Stimulated activated naive B cell treated with anti-CD40 and anti-IgM and Interleukin-4, amounts not matched to agents 10 μg/mL and 1 μg/mL and 100 μg/mL, for 72 hours (primary cell): ENCODE measurements at regions not wholly inside any gene's neighbourhood (a gene's known extent, or its start where the extent isn't known, plus 50 kb on each side); places are given as distances from the start of the nearest gene placed in this dataset.

Source experiments
- ATAC-seq, 2 donors: fragments of 150-1000 bp; cut with Tn5 transposase; replicated peaks; 2 replicates each; pipeline ENCODE4 v1.10.0; 2021; ENCODE audit warnings: moderate library complexity in 1 of 2
- DNase-seq: peaks from one replicate; pipeline ENCODE4 v3.0.0; 2021
- H3K27ac Mint-ChIP-seq: one replicate; pipeline ENCODE4 v1.8.0; 2022; ENCODE audit warnings: mild to moderate bottlenecking, mixed read lengths
- H3K27me3 Mint-ChIP-seq, 2 donors: one replicate each; pipeline ENCODE4 v1.8.0; 2022; ENCODE audit warnings: mixed read lengths in 2 of 2
- H3K36me3 Mint-ChIP-seq, 2 donors: one replicate each; pipeline ENCODE4 v1.8.0; 2022; ENCODE audit warnings: mixed read lengths in 2 of 2, mild to moderate bottlenecking in 1 of 2
- H3K4me1 Mint-ChIP-seq, 2 donors: one replicate each; pipeline ENCODE4 v1.8.0; 2022; ENCODE audit warnings: mixed read lengths in 2 of 2, mild to moderate bottlenecking in 1 of 2
- H3K4me3 Mint-ChIP-seq, 2 donors: one replicate each; pipeline ENCODE4 v1.8.0; 2022; ENCODE audit warnings: mild to moderate bottlenecking in 2 of 2, mixed read lengths in 2 of 2, moderate library complexity in 1 of 2
- H3K9me3 Mint-ChIP-seq, 2 donors: one replicate each; pipeline ENCODE4 v1.8.0; 2022; ENCODE audit warnings: mixed read lengths in 2 of 2, mild to moderate bottlenecking in 1 of 2

- ATAC-seq = no peak
- H3K27me3 Mint-ChIP-seq = no peaks in the 10 kb centered on the region
- H3K36me3 Mint-ChIP-seq = peaks cover 2 to 7% of the 10 kb centered on the region in 2 donors
Measured at GRCh38 chr13:40220299-40220935, 446.0 kb downstream of the FOXO1 start.

GRCh38 chr13:40221131-40221459, 445.3 kb downstream of the FOXO1 start:
- H3K27ac Mint-ChIP-seq = no peak overlapping the region
- H3K4me1 Mint-ChIP-seq = peaks cover 28 to 48% of the 10 kb centered on the region in 2 donors
- peaks cover 0 to 6% of the 10 kb centered on the region in 2 donors for H3K9me3 Mint-ChIP-seq
- DNase-seq (no peak), ATAC-seq (no peak)
- H3K4me3 Mint-ChIP-seq = no peak overlapping the region
- no peaks in the 10 kb centered on the region for H3K27me3 Mint-ChIP-seq
- H3K36me3 Mint-ChIP-seq = peaks cover 2 to 7% of the 10 kb centered on the region in 2 donors

More at GRCh38 chr13:40220299-40220935, 446.0 kb downstream of the FOXO1 start:
- Mint-ChIP-seq H3K9me3 (peaks cover 0 to 6% of the 10 kb centered on the region in 2 donors), H3K4me1 (peaks cover 32 to 55% of the 10 kb centered on the region in 2 donors), H3K27ac (no peak overlapping the region), H3K4me3 (no peak overlapping the region)
- DNase-seq = no peak

GRCh38 chr13:40221460-40222201, 444.8 kb downstream of the FOXO1 start:
- no peaks in the 10 kb centered on the region for H3K27me3 Mint-ChIP-seq
- DNase-seq = no peak
- peaks cover 23 to 43% of the 10 kb centered on the region in 2 donors for H3K4me1 Mint-ChIP-seq
- H3K9me3 Mint-ChIP-seq = peaks cover 0 to 5% of the 10 kb centered on the region in 2 donors
- H3K36me3 Mint-ChIP-seq = peaks cover 2 to 6% of the 10 kb centered on the region in 2 donors
- peak overlapping the region; percentile 72 for H3K27ac Mint-ChIP-seq
- ATAC-seq = peak; percentile 68 to 82
- no peak overlapping the region for H3K4me3 Mint-ChIP-seq

- H3K4me1 Mint-ChIP-seq = peaks cover 15 to 27% of the 10 kb centered on the region in 2 donors
- no peak overlapping the region for H3K27ac Mint-ChIP-seq
- no peaks in the 10 kb centered on the region for H3K27me3 Mint-ChIP-seq
- DNase-seq = no peak
- no peak for ATAC-seq
- H3K36me3 Mint-ChIP-seq = no peaks in the 10 kb centered on the region
- no peak overlapping the region for H3K4me3 Mint-ChIP-seq
- peaks cover 0 to 3% of the 10 kb centered on the region in 2 donors for H3K9me3 Mint-ChIP-seq
Measured at GRCh38 chr13:40223585-40223984, 442.9 kb downstream of the FOXO1 start.

GRCh38 chr13:40228496-40228895, 437.9 kb downstream of the FOXO1 start:
- Mint-ChIP-seq H3K4me1 (peaks cover 0 to 10% of the 10 kb centered on the region in 2 donors), H3K36me3 (no peaks in the 10 kb centered on the region), H3K27ac (no peak overlapping the region), H3K9me3 (peaks cover 0 to 5% of the 10 kb centered on the region in 2 donors), H3K27me3 (no peaks in the 10 kb centered on the region), H3K4me3 (no peak overlapping the region)
- DNase-seq = no peak
- ATAC-seq = no peak

GRCh38 chr13:40228990-40229389, 437.5 kb downstream of the FOXO1 start:
- ATAC-seq (no peak), DNase-seq (no peak)
- no peaks in the 10 kb centered on the region for H3K36me3 Mint-ChIP-seq
- H3K9me3 Mint-ChIP-seq = peaks cover 0 to 5% of the 10 kb centered on the region in 2 donors
- peaks cover 0 to 10% of the 10 kb centered on the region in 2 donors for H3K4me1 Mint-ChIP-seq
- H3K4me3 Mint-ChIP-seq = no peak overlapping the region
- no peaks in the 10 kb centered on the region for H3K27me3 Mint-ChIP-seq
- H3K27ac Mint-ChIP-seq = no peak overlapping the region

- ATAC-seq (no peak), DNase-seq (no peak)
- Mint-ChIP-seq H3K36me3 (no peaks in the 10 kb centered on the region), H3K27me3 (no peaks in the 10 kb centered on the region), H3K4me1 (peaks cover 0 to 10% of the 10 kb centered on the region in 2 donors), H3K27ac (no peak overlapping the region), H3K9me3 (peaks cover 0 to 5% of the 10 kb centered on the region in 2 donors), H3K4me3 (no peak overlapping the region)
Measured at GRCh38 chr13:40230833-40231266, 435.6 kb downstream of the FOXO1 start.

- H3K27me3 Mint-ChIP-seq = no peaks in the 10 kb centered on the region
- no peak overlapping the region for H3K4me3 Mint-ChIP-seq
- no peak overlapping the region for H3K27ac Mint-ChIP-seq
- H3K9me3 Mint-ChIP-seq = peaks cover 0 to 5% of the 10 kb centered on the region in 2 donors
- no peaks in the 10 kb centered on the region for H3K36me3 Mint-ChIP-seq
- no peak for DNase-seq
- peaks cover 0 to 10% of the 10 kb centered on the region in 2 donors for H3K4me1 Mint-ChIP-seq
- no peak for ATAC-seq
Measured at GRCh38 chr13:40231311-40231710, 435.1 kb downstream of the FOXO1 start.

- Mint-ChIP-seq H3K36me3 (no peaks in the 10 kb centered on the region), H3K27me3 (no peaks in the 10 kb centered on the region), H3K4me3 (peak overlapping the region in 1 of 2 donors; percentile 26), H3K27ac (no peak overlapping the region), H3K9me3 (peaks cover 0 to 5% of the 10 kb centered on the region in 2 donors), H3K4me1 (peaks cover 0 to 10% of the 10 kb centered on the region in 2 donors)
- no peak for ATAC-seq
- no peak for DNase-seq
Measured at GRCh38 chr13:40231751-40232150, 434.7 kb downstream of the FOXO1 start.

GRCh38 chr13:40232311-40233040, 434.0 kb downstream of the FOXO1 start:
- Mint-ChIP-seq H3K9me3 (peaks cover 0 to 5% of the 10 kb centered on the region in 2 donors), H3K4me3 (no peak overlapping the region), H3K4me1 (peaks cover 0 to 10% of the 10 kb centered on the region in 2 donors), H3K36me3 (no peaks in the 10 kb centered on the region), H3K27ac (no peak overlapping the region), H3K27me3 (no peaks in the 10 kb centered on the region)
- no peak for DNase-seq
- ATAC-seq = no peak

- Mint-ChIP-seq H3K4me3 (no peak overlapping the region), H3K4me1 (peaks cover 0 to 10% of the 10 kb centered on the region in 2 donors), H3K27ac (no peak overlapping the region), H3K27me3 (no peaks in the 10 kb centered on the region), H3K36me3 (no peaks in the 10 kb centered on the region), H3K9me3 (peaks cover 0 to 5% of the 10 kb centered on the region in 2 donors)
- no peak for ATAC-seq
- DNase-seq = no peak
Measured at GRCh38 chr13:40233731-40234195, 432.7 kb downstream of the FOXO1 start.

- no peak overlapping the region for H3K4me3 Mint-ChIP-seq
- DNase-seq (no peak), ATAC-seq (no peak)
- peaks cover 0 to 7% of the 10 kb centered on the region in 2 donors for H3K4me1 Mint-ChIP-seq
- H3K27me3 Mint-ChIP-seq = no peaks in the 10 kb centered on the region
- peaks cover 0 to 5% of the 10 kb centered on the region in 2 donors for H3K9me3 Mint-ChIP-seq
- H3K36me3 Mint-ChIP-seq = no peaks in the 10 kb centered on the region
- no peak overlapping the region for H3K27ac Mint-ChIP-seq
Measured at GRCh38 chr13:40235160-40235796, 431.2 kb downstream of the FOXO1 start.

GRCh38 chr13:40236566-40237168, 429.8 kb downstream of the FOXO1 start:
- H3K27me3 Mint-ChIP-seq = no peaks in the 10 kb centered on the region

GRCh38 chr13:40238761-40239160, 427.7 kb downstream of the FOXO1 start:
- Mint-ChIP-seq H3K4me1 (no peaks in the 10 kb centered on the region), H3K4me3 (no peak overlapping the region), H3K27me3 (no peaks in the 10 kb centered on the region), H3K27ac (no peak overlapping the region), H3K36me3 (no peaks in the 10 kb centered on the region), H3K9me3 (no peaks in the 10 kb centered on the region)
- ATAC-seq = no peak
- DNase-seq = no peak

More at GRCh38 chr13:40236566-40237168, 429.8 kb downstream of the FOXO1 start:
- Mint-ChIP-seq H3K4me1 (peaks cover 0 to 1% of the 10 kb centered on the region in 2 donors), H3K9me3 (no peaks in the 10 kb centered on the region), H3K36me3 (no peaks in the 10 kb centered on the region), H3K27ac (no peak overlapping the region), H3K4me3 (no peak overlapping the region)
- ATAC-seq (no peak), DNase-seq (no peak)
